DMS153 (cell line): ENCODE measurements at regions not wholly inside any gene's neighbourhood (a gene's known extent, or its start where the extent isn't known, plus 50 kb on each side); places are given as distances from the start of the nearest gene placed in this dataset.

Experiments
- DNase-seq: peaks from one replicate; lab custom pipeline; 2025; lab: John Stamatoyannopoulos, UW

GRCh38 chr5:158119961-158120723 is 261.2 kb upstream of the CLINT1 start:
- no peak for DNase-seq

DNA sequence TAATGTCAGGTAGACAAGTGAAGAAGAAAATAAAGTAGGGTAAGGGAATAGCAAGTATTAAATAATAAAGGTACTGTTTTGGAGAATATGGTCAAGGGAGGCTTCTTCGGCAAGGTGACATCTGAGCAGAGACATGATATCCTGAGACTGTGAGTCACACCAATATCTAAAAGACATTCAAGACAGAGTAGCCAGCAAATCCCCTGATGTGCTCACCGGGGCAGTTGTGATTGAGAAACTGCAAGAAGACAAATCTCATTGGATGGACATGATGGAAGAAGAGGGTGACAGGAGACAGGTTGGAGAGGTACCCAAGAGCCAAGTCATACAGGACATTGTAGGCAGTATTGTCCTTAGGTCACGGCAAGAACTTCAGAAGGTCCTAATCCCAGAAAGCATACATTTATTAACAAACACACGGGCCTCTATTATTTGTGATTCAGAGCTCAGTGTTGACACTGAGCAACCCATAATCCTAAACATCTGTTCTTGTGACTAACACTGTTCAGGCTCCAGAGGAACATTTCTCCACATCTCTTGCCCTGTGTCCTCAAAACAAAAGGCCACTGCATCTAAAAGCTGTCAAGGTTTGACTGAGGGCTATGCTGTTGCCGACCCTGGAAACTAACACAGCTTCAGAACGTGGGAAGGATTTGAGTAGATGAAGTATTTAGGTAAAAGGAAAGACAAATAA is 258.7 kb upstream of the CLINT1 start:
- no peak for DNase-seq

- no peak for DNase-seq
Observed at GRCh38 chr5:158116965-158117364, 258.0 kb upstream of the CLINT1 start.

- DNase-seq, result no peak
Observed at GRCh38 chr5:158115468-158115867, 256.5 kb upstream of the CLINT1 start.

GRCh38 chr5:158108177-158108576 is 249.2 kb upstream of the CLINT1 start:
- no peak for DNase-seq

GRCh38 chr5:158100373-158100888 is 241.5 kb upstream of the CLINT1 start:
- no peak for DNase-seq

DNA sequence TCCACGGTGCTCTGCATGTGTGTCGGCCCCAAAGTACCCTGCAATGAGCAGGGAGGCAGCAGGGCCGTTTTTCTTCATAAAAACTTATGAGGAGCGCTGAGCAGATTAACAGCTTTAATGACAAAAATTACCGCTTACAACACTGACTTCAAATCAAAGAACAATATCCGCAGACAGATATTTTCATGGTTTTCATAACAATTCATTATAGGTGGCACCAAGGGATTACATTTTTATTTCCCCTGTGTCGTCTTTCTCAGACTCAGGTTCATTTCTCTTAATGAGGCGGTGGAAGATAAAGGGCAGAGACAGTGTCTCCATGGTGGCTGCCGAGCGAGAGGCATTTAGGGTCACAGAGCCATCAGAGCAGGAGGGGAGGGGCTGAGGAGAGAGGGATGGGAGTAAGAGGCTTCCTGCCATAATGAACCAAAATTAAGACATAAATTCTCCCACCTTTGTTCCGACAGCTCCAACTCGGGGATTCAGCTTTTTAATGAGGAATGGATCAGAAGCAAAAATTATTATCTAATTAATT is 240.7 kb upstream of the CLINT1 start:
- DNase-seq, result no peak

GRCh38 chr5:158096835-158097234 is 237.9 kb upstream of the CLINT1 start:
- DNase-seq, result no peak

DNA sequence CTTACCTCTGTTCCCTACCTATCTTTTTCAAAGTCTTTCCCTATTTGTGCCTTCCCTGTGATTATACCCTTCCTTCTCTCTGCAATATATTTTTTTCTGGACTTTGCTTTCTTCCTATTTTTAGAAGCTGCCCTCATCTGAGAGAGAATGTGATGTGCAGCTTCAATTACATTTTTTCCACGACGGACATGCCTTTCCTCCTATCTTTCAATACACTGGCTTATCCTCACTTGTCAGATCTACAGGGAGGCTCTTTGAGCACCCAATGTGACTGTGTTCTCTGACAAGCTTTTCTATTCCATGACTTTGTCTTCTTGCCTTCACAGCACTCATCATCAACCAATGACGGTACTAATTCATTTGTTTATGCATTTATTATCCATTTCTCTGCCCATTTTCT is 227.9 kb upstream of the CLINT1 start:
- no peak for DNase-seq

GRCh38 chr5:158084292-158084691 is 225.3 kb upstream of the CLINT1 start:
- DNase-seq, result no peak

GRCh38 chr5:158082696-158083287 is 223.8 kb upstream of the CLINT1 start:
- DNase-seq, result no peak

- no peak for DNase-seq
Observed at GRCh38 chr5:158080112-158080511, 221.2 kb upstream of the CLINT1 start.

DNA sequence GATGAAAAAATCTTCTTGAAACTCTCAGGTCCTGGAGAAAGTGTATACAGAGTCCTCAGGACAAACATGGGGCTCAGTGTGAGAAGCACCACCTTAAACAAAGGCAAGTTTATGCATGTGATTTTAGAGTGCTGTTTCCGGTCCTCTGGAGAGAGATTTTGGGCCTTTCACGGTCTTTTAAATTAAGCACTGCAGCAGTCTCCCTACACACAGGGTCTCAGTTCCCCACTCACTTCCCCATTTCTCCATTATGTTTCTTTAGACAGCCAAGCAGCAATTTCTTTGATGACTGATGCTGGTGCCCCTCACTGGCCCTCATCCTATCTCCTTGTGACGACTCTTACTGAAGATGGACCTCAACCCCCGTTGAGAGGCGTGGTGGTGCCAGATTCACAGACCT is 220.2 kb upstream of the CLINT1 start:
- no peak for DNase-seq

DNA sequence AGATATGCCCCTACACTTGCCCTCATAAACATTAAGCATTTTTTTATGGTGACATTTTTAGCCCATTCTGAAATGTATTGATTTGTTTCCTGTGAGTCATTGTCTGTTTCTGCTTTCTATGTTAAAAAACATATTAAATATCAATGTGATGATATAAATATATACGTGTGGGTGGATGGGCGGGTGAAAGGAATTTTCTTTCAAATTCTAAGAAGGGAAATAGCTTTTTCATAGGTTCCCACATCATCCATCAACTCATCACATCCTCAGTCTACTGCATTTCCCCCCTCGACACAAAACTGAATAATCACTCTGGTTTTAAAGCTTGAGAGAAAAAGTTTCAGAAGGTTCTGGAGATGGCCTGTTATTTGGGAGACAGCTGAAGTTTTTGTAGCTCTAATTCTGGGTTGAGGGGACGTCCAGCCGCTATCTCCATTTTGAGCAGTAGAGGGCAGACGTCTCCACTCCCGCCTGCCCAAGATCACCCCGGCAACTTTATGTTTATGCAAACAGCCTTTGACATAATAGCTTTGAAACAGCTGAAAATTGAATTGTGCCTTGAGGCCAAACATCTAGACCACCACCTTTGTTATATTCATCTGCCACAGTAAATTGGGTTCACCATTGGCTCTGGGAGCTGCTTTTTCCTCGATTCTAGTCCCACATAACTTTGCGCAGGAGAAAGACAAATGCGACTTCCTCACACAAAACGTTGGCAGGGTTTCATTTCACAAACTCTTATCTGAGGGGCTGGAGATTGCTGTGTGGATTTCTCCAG is 216.2 kb upstream of the CLINT1 start:
- no peak for DNase-seq

DNA sequence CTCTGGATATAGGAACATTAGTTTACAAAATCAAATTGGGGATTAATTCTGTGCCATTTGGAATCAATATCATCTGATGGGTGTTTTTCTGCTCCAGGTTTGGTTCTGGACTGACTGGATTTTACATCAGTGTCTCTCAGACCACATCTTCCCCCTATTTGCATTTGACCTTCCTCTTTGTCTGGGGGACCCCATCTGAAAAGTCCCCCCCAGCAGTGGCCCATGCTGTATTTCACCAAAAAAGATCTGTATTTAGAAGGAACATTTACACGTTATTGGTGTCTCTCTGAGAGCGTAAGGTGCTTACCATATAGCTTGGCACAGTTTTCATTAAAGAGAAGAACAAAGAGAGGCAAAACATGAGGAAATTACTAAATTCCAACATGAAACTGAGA is 215.6 kb upstream of the CLINT1 start:
- DNase-seq, result no peak

DNA sequence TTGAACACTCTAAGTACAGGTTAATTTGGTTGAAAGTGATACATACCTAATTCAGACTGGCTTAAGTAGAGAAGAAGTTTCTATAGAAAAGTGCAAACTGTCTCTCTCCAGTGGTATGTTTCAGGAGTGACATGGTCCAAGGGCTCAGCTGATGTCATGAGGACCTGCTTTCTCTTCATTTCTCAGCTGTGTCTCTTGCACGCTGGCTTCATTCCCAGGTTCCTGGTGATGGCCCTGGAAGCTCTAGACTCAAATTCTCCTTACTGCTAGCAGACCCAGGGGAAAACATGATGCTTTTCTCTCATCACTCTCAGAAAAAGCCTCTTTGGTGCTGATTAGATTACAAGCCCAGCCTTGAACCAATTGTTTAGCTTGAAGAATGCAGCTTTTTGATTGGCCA is 211.9 kb upstream of the CLINT1 start:
- DNase-seq, result no peak

DNA sequence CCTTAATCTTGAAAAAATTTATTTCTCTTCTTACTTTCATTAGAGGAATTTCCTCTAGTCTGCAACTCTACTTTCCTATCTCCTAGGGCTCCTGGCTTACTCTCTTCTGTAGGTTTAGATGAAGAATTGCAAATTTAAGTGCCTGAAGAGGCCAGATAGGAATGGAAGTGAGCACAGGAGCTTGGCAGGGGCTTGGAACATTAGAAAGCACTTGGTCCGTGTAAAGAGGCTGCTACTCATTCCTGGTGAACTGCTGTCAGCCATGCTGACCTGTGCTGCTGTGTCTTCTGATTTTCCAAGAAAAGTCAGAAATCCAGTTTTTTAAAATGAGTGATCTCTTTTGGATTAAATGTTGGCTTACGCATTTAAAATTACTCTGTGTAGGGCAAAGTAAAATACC is 210.9 kb upstream of the CLINT1 start:
- no peak for DNase-seq

GRCh38 chr5:158068964-158069363 is 210.0 kb upstream of the CLINT1 start:
- DNase-seq, result no peak

- DNase-seq, result no peak
Observed at GRCh38 chr5:158066076-158066475, 207.1 kb upstream of the CLINT1 start.

- no peak for DNase-seq
Observed at GRCh38 chr5:158064334-158065123, 205.6 kb upstream of the CLINT1 start.

- DNase-seq, result no peak
Observed at GRCh38 chr5:158063052-158063451, 204.1 kb upstream of the CLINT1 start.
